ENCODE measurements at regions not wholly inside any gene's neighbourhood (a gene's known extent, or its start where the extent isn't known, plus 50 kb on each side); places are given as distances from the start of the nearest gene placed in this dataset.

- no peak for ATAC-seq
Observed at GRCh38 chr11:40032331-40032730, 1427.1 kb downstream of the LRRC4C start.

DNA sequence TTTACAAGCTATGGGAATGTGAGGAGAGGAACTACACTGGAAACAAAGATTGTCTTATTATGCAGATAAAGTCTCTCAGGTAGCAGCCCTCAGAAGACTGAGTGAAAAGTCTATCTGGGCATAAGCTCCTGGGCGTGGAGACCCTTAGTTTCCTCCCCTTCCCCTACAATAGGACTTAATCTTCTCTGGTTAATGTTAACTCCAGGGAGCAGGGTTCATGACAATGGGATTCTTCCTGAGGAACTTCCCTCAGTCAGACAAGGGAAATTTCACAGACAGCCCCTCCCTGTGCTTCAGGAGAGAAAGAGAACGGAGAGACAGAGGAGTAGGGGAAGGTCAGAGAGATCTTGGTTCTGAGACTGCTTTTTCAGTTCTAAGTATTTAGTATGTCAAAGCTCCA, 1428.6 kb downstream of the LRRC4C start:
- TF ChIP-seq CTCF (IDR thresholded peaks at IDR 0.05) = no peak
- intact Hi-C loops (cut with DNase I) = no loop called here
- no peak overlapping the region for H3K4me3 ChIP-seq
- DNase-seq (no peak), ATAC-seq (no peak)
- no peaks in the 10 kb centered on the region for H3K4me1 ChIP-seq
- peaks cover 0 to 2% of the 10 kb centered on the region in 2 donors for H3K9me3 ChIP-seq
- no peaks in the 10 kb centered on the region for H3K27me3 ChIP-seq
- no peaks in the 10 kb centered on the region for H3K36me3 ChIP-seq
- no peak overlapping the region for H3K27ac ChIP-seq

More at GRCh38 chr11:40032331-40032730, 1427.1 kb downstream of the LRRC4C start:
- H3K4me1 ChIP-seq = no peaks in the 10 kb centered on the region
- no peak overlapping the region for H3K27ac ChIP-seq
- H3K36me3 ChIP-seq = no peaks in the 10 kb centered on the region
- intact Hi-C loops (cut with DNase I) = no loop called here
- no peaks in the 10 kb centered on the region for H3K9me3 ChIP-seq
- no peak for TF ChIP-seq CTCF (IDR thresholded peaks at IDR 0.05)
- H3K27me3 ChIP-seq = no peaks in the 10 kb centered on the region
- no peak overlapping the region for H3K4me3 ChIP-seq
- no peak for DNase-seq

GRCh38 chr11:40029391-40029790, 1430.1 kb downstream of the LRRC4C start:
- ATAC-seq (no peak), DNase-seq (no peak)
- Histone ChIP-seq H3K27ac (no peak overlapping the region), H3K27me3 (no peaks in the 10 kb centered on the region), H3K9me3 (peaks cover 0 to 4% of the 10 kb centered on the region in 2 donors), H3K4me3 (no peak overlapping the region), H3K4me1 (no peaks in the 10 kb centered on the region), H3K36me3 (no peaks in the 10 kb centered on the region)
- TF ChIP-seq CTCF (IDR thresholded peaks at IDR 0.05) = no peak
- intact Hi-C loops (cut with DNase I) = no loop called here

DNA sequence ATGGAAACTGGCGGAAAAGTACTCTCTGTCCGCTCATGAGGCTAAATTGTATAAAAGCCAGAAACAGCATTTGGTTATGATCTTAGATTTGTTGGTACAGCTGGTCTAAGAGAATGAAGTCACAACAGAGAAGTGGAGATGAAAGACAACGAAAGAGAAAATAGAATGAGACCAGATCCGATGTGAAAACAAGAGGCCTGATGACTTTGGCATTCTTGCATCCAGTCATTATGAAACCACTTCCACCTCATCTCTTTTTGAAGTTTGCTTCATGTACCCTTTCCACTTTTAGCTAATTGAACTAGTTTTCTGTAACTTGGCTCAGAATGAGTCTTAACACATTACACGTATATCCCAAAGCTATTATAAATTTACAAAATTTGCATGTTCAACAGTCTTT, 1431.7 kb downstream of the LRRC4C start:
- DNase-seq = no peak
- no peak for ATAC-seq
- H3K4me1 ChIP-seq = no peaks in the 10 kb centered on the region
- no peak overlapping the region for H3K4me3 ChIP-seq
- no peaks in the 10 kb centered on the region for H3K36me3 ChIP-seq
- TF ChIP-seq CTCF (IDR thresholded peaks at IDR 0.05) = no peak
- peaks cover 0 to 4% of the 10 kb centered on the region in 2 donors for H3K9me3 ChIP-seq
- H3K27me3 ChIP-seq = no peaks in the 10 kb centered on the region
- H3K27ac ChIP-seq = no peak overlapping the region
- intact Hi-C loops (cut with DNase I) = no loop called here

DNA sequence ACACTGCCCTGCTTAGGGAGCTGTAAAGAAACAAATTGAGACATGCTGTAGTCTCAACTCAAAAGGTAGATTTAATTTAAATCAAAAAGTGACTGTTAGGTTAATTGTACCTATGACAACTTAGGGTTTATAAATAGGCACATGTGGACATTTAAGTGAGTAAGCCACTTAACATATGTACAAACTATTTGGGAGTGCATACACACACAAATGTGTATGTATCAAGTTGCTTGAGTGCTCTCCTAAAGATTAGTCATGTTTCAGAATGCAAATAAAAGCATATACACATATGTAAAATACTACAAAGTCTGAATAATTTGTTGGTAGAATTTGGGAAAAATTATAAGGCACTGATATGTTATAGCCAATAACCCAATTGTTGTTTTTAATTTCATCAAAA, 1435.7 kb downstream of the LRRC4C start:
- no peak for ATAC-seq
- no peak overlapping the region for H3K4me3 ChIP-seq
- no peak for TF ChIP-seq CTCF (IDR thresholded peaks at IDR 0.05)
- H3K27me3 ChIP-seq = no peaks in the 10 kb centered on the region
- DNase-seq = no peak
- H3K4me1 ChIP-seq = no peaks in the 10 kb centered on the region
- H3K9me3 ChIP-seq = peaks cover 0 to 4% of the 10 kb centered on the region in 2 donors
- intact Hi-C loops (cut with DNase I) = no loop called here
- no peak overlapping the region for H3K27ac ChIP-seq
- H3K36me3 ChIP-seq = no peaks in the 10 kb centered on the region
